Stimulated activated CD4-positive, alpha-beta T cell treated with anti-CD3 and anti-CD28 coated beads, Interleukin-2, amount 100 ng/mL, for 48 hours (primary cell): ENCODE measurements at regions not wholly inside any gene's neighbourhood (a gene's known extent, or its start where the extent isn't known, plus 50 kb on each side); places are given as distances from the start of the nearest gene placed in this dataset.

ENCODE experiments used
- DNase-seq, 2 donors: peaks; one replicate each; pipeline ENCODE4 v3.0.0-alpha.2; 2020

DNA sequence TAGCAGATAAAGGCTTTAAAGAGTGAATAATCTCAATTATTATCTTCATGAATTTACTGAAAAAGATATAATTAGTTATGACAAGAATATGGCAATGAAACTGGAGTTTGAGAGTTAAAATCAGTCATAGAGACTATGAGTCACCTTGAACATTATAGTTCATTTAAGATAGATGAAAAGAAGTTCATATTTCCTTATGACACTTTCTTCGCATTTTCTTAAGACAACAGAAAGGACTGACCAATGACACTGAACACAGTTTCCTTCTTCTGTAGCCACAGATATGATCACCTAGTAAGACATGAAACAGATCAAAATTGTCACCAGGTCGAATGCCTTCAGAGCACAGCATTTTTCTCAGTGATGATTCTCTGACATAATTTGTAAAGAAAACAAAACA is 202.1 kb downstream of the KLF12 start:
- DNase-seq, result no peak

DNA sequence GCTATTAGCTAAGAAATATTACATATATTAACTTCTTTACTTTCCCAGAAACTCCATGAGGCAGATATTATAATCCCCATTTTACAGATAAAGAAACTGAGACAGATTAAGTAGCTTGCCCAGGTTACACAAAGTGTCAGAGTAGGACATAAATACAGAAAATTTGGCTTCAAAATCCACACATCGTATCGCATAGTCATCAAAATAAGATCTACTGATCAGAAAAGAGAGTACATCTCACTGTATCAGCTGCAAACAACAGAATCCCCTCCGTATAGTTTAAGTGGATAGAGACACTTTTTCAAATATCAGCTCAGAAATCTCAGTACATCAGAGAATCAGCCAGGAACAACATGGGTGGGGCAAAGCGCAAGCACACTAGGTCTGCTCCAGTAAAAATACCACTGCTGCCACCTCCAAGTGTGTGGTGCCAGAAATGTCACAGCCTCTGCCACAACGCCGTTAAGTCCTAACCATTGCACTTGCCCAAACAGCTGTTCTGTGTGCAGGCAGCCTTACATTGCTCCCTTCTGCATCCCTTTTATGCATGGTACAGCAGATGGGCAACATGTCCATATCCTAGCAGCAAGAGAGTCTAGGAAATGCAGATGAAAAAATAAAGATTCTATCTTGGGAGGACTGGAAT is 204.8 kb downstream of the KLF12 start:
- DNase-seq, result no peak

DNA sequence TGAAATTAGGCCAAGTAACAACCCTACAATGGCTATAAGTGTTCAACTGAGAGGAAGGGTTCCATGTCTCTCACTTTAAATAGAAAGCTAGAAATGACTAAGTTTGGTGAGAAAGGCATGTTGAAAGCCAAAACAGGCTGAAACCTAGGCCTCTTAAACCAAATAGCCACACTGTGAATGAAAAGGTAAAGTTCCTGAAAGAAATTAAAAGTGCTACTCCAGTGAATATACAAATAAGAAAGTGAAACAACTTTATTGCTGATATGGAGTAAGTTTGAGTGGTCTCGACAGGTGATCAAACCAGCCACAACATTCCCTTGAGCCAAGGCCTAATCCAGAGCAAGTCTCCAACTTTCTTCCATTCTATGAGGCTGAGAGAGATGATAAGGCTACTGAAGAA is 209.6 kb downstream of the KLF12 start:
- no peak for DNase-seq

DNA sequence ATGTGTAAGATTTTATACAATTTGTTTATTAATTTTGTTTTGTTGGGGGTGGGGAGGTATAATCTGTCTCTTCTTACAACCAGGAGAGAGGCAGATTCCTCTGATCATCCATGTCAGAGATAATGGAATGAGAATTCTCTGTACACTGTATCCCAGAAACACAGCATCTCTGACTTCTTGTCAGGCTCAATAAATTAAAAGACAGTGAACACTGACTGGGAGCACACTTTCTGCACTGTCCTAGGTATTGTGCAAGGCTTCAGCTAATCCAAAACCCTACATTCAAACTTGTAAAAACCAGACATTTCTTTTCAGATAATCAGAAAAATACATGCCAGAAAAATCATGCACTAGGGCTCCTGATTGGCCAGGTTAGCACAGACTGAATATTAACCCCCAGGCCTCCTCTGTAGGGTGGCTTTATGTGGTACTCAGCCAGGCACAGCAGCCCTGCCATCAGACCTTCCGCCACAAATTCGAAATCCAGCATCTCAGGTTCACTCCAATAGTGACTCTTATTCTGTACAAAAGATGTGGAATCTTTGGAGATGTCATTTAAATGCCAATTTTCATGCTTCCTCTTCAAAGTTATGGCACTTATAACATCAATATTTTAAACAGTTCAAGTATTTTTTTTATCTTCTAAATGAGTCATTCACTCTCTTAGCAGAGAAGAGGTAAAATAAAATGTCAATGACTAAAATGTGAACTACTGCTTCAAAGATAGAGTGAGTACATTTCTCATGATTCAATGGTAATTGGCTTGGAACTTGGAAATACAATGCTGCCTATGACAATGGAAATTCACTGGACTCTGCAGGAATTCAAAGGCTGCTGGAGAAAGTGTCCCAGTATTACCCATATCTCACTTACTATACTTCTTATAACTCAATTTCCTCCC is 211.5 kb downstream of the KLF12 start:
- DNase-seq, result no peak

DNA sequence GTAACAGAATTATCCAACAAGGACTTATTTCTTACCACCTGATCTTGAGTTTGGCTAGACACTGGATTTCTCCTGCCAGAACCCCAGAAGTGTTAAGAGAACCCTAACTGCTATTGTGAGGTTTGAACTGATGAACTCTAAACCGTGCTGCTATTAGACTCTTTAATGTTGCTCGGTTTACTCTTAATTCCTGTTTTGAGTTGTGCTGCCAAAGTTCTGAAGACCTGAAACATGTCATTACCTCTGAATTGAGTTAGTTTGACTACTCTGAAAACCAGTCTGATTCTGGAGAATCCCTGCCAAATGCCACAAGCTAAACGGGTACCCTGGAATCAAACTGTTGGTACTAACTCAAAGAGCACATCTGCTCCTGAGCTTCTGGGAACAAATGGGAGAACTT is 215.5 kb downstream of the KLF12 start:
- no peak for DNase-seq

DNA sequence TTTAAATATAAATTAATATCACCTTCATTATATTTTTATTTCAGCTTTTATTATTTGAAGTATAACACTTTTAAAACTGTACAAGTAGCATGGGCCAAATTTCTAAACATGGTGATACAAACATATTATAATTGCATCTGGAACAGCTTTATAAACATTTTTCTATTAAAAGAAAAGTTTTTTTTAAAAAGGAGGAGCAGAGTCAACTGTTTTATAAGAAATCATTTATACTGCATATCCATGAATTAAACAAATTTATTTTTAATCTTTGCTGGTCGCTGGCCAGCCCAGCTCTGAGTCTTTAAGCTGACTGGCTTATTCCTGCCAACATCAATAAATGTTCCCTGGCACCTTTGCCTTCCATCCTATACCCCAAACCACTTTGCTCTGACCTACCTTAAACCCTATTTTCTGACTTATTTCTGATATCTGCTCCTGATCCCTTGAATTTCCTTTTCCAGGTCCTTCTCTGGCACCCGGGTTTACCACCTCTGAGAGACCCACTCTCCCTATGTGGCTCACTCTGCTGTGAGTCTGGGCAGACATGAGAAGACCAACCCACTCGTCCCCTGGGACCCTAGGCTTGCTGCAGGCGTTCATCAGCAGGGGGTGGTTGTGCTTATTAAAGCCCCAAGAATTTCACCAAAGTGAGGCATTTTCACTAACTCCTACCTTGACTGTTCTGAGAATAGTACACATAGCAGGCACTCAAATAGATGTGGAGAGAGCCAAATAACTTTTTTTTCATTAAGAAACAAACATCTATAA is 220.3 kb downstream of the KLF12 start:
- DNase-seq, result no peak

DNA sequence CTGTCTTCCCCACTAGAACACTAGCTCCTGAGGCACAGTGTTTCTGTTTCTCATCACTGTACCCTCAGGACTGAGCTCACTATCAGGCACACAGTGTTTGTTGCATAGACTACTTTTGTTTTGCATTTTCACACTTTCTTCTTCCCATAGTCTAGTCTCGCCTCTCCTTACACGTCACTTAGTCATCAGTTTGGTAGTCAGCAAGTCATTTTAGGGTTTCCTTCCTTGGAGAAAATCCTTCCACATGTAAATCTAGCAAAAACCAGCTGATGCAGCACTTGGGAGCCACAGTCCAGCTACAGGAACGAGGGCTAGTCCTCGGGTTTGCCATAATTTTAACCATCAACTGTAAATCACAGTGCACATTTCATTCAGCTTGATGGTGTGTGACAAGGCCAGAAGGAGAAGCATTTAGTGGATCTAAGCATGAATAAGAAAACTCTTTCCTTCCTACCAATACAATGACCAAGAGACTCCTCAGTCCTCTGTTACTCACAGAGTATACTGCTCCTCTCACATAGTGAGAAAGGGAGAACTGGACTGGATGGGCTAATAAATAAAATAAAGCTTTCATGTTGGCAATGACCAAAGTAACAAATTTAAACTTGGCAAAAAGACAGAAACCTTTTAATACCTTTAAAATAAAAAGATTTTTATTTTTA is 221.0 kb downstream of the KLF12 start:
- DNase-seq, result no peak

DNA sequence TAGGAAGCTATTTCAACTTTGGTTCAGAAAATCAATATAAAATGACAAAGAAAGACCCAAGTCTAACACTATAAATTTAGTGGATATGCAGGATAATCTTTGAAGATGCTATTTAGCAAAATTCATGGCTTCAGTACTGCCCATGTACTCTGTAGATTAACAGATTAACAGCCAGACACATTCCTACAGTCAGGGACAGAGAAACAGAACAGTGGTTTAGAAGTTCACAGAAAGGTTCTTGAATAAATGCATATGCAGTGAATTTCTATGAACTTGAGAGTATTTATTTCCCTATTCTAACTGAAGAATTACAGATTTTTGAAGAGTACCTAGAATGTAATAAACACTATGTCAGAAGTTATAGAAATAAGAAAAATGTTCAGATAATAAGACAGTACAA is 222.8 kb downstream of the KLF12 start:
- no peak for DNase-seq

DNA sequence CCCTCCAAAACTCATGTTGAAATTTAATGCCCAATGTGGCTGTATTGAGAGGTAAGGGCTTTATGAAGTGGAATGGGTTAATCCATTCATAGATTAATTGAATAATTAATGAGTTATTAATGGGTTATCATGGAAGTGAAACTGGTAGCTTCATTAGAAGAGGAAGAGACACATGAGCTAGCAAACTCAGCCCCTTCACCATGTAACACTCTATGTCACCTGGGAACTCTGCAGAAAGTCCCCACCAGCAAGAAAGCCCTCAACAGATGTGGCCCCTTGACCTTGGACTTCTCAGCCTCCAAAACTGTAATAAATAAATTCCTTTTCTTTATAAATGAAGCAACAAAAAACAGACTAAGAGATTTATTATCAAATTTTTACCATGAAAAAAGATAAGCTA is 223.5 kb downstream of the KLF12 start:
- DNase-seq, result no peak

DNA sequence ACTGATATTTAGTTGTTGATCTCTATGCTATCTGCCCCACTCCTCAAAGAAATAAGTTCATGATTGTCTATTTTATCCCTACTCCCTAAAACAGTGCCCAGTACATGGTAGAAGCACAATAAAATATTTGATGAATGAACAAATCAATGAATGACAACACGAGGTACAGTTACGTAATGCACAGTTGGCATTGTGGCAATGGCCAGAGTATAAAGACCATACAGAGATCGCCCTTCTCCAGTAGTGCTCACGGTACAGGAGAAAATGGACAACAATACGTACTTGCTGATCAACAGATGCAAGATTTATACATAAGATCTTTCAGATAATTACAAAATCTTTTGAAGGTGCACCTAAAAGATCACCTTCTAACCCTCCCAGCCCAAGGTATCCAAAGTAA is 225.4 kb downstream of the KLF12 start:
- no peak for DNase-seq

DNA sequence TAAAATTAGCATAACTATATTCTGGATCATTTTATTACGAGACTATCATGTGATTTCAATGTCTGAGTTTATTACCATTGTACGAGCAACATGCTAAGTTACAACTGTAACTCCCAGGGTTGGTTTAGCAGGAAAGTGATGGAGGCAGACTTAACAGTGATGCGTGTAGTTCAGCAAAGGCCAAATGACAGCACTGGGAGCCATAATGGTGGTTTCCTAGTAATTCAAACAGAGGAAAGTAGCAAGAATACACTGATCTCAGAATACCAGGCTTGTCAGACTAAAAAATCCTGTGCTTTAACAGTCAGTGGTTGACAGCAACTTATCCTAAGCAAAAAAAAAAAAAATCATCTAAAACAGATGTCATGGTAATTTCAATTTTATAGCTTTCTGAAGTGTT is 229.6 kb downstream of the KLF12 start:
- no peak for DNase-seq

DNA sequence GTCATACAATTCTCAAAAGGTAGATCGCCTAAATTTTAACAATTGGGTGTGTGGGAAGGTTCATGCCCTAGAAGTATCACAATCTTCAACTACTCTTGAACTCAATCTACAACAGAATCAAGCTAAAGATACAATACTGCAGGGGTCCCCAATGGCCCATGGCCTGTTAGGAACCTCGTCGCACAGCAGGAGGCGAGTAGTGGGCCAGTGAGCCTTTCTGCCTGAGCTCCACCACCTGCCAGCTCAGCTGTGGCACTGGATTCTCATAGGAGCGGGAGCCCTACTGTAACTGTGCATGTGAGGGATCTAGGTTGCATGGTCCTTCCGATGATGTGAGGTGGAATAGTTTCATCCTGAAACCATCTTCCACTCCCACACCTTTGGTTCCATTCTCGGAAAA is 230.6 kb downstream of the KLF12 start:
- no peak for DNase-seq

DNA sequence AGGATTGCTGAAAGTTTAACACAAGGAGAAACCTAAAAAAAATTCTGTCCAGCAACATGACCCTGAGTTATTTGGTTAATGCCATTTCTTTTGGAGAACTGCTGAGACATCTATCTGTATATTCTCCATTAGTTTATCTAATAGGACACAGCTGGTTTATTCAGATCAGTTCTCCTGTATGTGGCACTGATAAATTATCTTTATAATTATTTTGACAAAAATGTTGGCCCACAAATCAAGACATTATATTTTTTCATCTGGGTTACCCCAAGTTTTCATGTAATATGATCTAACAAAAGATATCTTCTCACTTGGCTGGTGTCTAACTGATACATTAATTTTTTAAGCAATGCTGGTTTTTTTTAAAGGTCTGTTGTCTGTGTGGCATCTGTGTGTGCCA is 231.4 kb downstream of the KLF12 start:
- no peak for DNase-seq

DNA sequence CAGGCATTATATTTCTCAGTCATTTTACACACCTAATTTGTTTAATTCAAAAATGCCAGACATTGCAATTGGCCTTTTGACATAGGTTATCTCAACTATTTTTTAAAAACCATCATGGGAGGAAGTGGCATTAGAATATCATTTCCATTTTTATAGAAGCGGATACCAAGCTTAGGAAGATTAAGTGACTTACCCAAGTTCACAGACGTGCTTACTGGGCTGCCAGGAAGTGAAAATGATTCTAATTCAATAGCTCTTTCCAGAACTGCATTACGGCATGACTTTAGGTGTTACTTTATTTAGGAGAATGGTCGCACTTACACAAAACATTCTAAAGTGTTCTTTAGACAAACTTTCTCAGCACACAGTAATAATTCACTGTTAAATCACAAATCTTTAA is 231.9 kb downstream of the KLF12 start:
- no peak for DNase-seq

DNA sequence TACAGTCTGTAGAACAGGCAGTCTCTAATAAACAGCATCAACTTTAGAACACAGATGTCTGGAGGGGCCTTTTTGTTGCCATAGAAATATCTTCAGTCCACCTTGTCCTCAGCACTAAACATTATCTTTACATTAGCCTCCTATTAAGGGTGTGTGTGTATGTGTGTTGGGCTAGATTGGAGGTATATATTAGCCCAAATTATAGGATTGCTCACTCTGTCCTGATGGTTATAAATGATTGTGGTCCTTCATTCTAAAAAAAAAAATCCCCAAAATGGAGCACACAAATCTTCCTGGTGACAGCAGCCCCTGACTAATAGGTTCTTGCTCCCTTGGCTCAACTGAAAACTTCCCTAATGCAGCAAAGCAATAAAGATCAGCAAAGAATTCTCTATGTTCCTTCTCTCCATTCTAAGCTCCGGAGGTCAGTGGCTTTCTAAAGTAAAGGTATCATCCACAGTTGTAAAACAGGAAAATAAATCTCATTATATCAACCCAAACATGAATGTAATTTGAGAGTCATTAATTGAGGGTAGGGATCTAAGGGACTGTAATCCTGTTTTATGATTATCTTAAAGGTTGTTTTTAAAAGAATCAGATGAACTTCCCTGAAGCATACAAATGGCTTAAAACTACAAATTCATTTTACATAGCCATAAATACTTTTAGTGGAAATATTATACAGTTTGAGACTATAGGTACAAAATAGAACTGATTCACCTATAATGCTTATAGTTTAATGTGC is 232.7 kb downstream of the KLF12 start:
- no peak for DNase-seq

DNA sequence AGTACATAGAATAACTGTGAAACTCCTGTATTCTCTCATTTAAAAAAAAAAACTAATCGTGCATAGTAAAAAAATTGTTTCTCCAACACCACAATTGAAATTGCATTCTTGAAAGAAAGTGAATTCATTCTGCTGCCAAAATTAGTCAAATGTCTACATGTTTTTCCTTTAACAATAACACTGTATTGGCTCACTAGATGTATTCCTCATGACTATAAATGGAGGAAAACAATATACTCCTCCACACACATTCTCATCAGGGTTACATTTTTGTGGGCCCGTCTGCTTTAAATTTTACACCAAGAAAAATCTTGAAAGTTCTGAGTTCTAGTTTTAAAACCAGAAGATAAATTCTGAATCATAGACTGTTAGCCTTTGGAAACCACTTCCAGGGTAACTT is 233.6 kb downstream of the KLF12 start:
- no peak for DNase-seq

DNA sequence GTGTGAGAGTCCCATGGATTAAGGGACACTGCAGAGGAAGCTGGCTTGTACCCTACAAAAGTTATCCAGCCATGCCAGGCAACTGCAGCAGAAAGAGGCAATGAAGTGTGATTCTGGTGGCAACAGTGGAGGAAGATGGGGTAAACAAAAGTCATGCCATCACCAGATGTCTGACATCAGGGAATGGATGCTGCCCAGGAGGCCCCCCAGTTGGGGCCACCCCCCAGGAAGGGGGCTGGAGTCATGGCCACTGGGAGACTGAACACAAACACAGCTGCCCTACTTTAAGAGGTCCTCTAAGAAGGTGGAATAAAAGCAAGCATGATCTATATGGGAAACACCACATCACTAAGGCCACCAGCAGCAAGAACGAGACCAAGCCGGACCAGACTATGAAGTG is 235.3 kb downstream of the KLF12 start:
- no peak for DNase-seq

DNA sequence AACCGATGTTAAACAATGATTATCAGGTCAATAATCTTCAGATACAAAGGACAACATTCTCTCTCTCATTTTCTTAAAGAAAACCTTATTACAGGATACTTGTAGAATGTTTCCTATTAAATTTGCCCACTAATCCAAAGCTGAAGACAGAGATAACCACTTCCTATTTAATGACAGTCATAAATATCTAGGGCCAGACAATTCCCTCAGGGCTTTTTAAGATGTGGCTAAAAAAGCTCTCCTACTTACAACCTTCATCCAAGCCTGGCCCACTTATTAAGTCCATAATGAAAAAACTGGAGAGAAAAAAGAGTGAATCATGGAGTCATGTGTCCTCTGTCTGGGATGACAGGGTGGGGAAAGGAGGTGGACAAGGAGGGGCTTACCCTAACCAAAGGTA is 235.9 kb downstream of the KLF12 start:
- DNase-seq, result no peak

DNA sequence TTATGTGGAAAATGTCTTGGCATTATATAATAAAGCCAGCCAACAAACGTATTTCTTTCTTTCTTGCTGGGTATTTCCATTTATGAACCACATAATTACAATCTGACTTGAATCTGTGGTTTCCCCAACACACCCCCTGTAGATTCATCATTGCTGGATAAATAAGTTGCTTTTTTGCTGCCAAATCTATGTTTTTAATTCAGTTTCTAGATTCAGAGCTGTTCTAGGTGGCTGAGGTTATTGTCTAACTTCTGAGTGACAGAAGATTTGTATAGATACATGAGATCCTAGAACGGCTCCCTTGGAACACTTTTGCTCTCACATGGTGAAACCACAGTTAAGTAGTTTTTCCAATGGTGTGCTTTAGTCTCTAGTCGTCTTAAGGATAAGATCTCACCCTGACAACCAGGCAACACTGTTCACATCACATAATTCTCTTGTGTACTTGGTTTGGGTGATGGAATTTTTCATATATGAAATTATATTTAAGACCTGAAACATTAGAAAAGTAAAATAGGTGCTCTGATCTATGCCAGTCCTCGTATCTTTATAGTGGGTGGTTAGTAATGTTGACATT is 239.1 kb downstream of the KLF12 start:
- no peak for DNase-seq

DNA sequence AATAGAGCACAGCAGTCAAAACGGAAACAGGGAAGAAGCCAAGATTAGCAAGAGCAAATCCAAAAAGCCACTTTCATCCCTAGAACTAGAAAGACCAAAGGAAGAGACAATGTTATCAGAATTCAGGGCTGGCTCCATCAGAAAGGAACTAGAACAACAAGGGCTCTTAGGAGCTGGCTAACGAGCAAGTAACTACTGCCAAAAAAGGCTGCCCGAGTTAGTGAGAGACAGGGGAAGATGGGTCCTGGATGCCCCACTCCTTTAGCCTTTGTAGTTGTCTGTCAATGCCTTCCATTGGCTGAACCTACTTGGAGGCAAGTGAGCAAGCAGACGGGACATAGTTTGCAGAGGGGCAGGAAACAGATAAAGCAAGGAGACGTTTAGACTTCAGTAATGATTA is 240.4 kb downstream of the KLF12 start:
- no peak for DNase-seq

DNA sequence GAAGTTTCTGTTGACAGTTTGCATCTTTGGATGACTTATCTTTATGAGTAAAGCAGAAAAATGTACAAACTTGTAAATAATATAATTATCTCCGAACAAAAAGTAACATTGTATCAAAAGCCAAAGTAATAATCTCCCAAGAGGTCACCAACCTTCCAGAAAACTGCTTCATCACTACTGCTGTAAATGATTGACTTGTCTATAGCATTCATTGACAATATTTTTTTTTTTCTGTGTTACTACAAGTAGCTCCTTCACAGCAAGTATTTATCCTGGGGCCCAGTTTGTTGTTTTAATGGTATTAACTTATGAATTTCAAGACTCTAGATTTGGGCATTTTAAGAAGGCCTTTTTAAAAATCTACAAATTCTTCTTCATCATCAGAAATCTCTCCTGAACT is 242.4 kb downstream of the KLF12 start:
- no peak for DNase-seq

DNA sequence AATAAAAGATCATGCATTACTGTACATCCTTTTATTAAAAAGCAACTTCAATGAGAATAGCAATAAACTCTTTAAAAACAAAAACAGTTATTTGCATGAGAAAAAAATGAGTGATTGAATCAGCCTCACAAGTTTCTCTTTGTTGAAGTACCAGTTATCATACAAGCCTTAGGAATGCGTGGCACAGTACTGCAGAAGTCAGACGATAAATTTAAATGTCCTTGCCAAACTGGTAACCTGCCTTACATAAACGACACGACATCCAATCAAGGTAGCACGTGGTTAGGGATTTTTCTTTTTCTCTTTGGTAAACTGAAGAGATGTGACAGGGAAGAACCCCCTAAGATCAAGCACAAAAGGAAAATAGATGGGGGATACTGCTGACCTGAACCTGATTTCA is 251.0 kb downstream of the KLF12 start:
- DNase-seq, result no peak
